Breast epithelium (tissue), 3 donors: ENCODE measurements at regions not wholly inside any gene's neighbourhood (a gene's known extent, or its start where the extent isn't known, plus 50 kb on each side); places are given as distances from the start of the nearest gene placed in this dataset.

Experiments
- POLR2A ChIP-seq: fragments of 450-650 bp; IDR thresholded peaks from one replicate; pipeline ENCODE4 v1.6.1; 2016; ENCODE audit warnings: antibody characterized with exemption, mild to moderate bottlenecking, moderate library complexity
- POLR2AphosphoS5 ChIP-seq, 3 donors: sonication (generic); formaldehyde crosslinking; IDR thresholded peaks; one replicate each; pipeline ENCODE4 v1.6.1; 2017; ENCODE audit warnings: antibody characterized with exemption in 3 of 3
- TF ChIP-seq, protein P1 (sequence below), 3 donors: fragments of 450-650 bp; IDR thresholded peaks; one replicate each; pipeline ENCODE4 v1.5.1; 2016 to 2017; ENCODE audit warnings: antibody characterized with exemption in 3 of 3, mild to moderate bottlenecking in 3 of 3, moderate library complexity in 3 of 3

DNA sequence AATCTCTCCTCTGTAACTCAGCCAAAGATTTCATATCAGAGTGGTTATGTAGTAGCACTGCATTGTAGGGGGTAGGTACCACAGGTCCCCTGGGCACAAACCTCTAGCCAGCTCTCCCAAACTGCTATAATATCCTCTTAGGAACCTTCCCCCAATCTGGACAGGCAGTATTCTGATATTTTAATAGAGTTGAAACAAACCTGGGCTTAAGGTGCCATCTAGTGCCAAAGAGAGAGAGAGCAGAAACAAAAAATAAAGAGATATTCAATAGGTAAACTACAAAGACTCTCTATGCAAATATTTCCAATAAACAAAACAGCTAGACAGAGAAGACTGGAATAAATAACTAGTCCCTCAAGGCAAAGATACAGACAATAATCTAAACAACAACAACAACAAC lies 1070.0 kb downstream of the CDH11 start:
- TF ChIP-seq POLR2AphosphoS5 (IDR thresholded peaks at IDR 0.05) (no peak), POLR2A (no peak)
- TF ChIP-seq, protein P1, sequence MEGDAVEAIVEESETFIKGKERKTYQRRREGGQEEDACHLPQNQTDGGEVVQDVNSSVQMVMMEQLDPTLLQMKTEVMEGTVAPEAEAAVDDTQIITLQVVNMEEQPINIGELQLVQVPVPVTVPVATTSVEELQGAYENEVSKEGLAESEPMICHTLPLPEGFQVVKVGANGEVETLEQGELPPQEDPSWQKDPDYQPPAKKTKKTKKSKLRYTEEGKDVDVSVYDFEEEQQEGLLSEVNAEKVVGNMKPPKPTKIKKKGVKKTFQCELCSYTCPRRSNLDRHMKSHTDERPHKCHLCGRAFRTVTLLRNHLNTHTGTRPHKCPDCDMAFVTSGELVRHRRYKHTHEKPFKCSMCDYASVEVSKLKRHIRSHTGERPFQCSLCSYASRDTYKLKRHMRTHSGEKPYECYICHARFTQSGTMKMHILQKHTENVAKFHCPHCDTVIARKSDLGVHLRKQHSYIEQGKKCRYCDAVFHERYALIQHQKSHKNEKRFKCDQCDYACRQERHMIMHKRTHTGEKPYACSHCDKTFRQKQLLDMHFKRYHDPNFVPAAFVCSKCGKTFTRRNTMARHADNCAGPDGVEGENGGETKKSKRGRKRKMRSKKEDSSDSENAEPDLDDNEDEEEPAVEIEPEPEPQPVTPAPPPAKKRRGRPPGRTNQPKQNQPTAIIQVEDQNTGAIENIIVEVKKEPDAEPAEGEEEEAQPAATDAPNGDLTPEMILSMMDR (IDR thresholded peaks at IDR 0.05): no peak
